Stimulated activated CD4-positive, alpha-beta T cell treated with anti-CD3 and anti-CD28 coated beads, Interleukin-12 subunit alpha, Interleukin-12 subunit beta, amount 100 ng/mL, for 4 hours (primary cell): ENCODE measurements at regions not wholly inside any gene's neighbourhood (a gene's known extent, or its start where the extent isn't known, plus 50 kb on each side); places are given as distances from the start of the nearest gene placed in this dataset.
"Not testable (repeated sequence)": the region's sequence is repeated elsewhere in the genome, so short reads cannot be mapped to it uniquely, and the experiment has no call there.

Source experiments
- DNase-seq: peaks from one replicate; pipeline ENCODE4 v3.0.0-alpha.2; 2020

GRCh38 chr4:114252499-114252898, 273.1 kb upstream of the ARSJ start:
- DNase-seq: no peak

GRCh38 chr4:114257501-114257900, 278.1 kb upstream of the ARSJ start:
- no peak for DNase-seq

GRCh38 chr4:114262421-114262820, 283.0 kb upstream of the ARSJ start:
- not testable (repeated sequence) for DNase-seq

GRCh38 chr4:114263233-114263632, 283.8 kb upstream of the ARSJ start:
- DNase-seq: no peak

- no peak for DNase-seq
Measured at GRCh38 chr4:114264452-114264851, 285.0 kb upstream of the ARSJ start.

- DNase-seq: no peak
Measured at GRCh38 chr4:114264877-114265291, 285.4 kb upstream of the ARSJ start.

- DNase-seq: no peak
Measured at GRCh38 chr4:114265342-114265741, 285.9 kb upstream of the ARSJ start.

GRCh38 chr4:114267976-114268375, 288.5 kb upstream of the ARSJ start:
- DNase-seq: no peak

- DNase-seq: no peak
Measured at GRCh38 chr4:114271031-114271430, 291.6 kb upstream of the ARSJ start.

GRCh38 chr4:114272226-114272625, 292.8 kb upstream of the ARSJ start:
- DNase-seq: no peak

- DNase-seq: no peak
Measured at GRCh38 chr4:114273238-114273637, 293.8 kb upstream of the ARSJ start.

GRCh38 chr4:114277690-114278089, 298.2 kb upstream of the ARSJ start:
- no peak for DNase-seq

GRCh38 chr4:114279066-114279465, 299.6 kb upstream of the ARSJ start:
- DNase-seq: no peak

- no peak for DNase-seq
Measured at GRCh38 chr4:114279711-114280110, 300.3 kb upstream of the ARSJ start.

GRCh38 chr4:114280645-114281044, 301.2 kb upstream of the ARSJ start:
- DNase-seq: no peak

GRCh38 chr4:114281164-114281960, 301.9 kb upstream of the ARSJ start:
- no peak for DNase-seq

- no peak for DNase-seq
Measured at GRCh38 chr4:114282937-114283336, 303.5 kb upstream of the ARSJ start.

- DNase-seq: no peak
Measured at GRCh38 chr4:114284629-114285028, 305.2 kb upstream of the ARSJ start.

GRCh38 chr4:114286262-114286810, 306.9 kb upstream of the ARSJ start:
- no peak for DNase-seq

GRCh38 chr4:114287079-114287696, 307.7 kb upstream of the ARSJ start:
- no peak for DNase-seq

GRCh38 chr4:114296126-114296525, 302.5 kb upstream of the UGT8 start:
- DNase-seq: no peak

- no peak for DNase-seq
Measured at GRCh38 chr4:114302472-114302871, 296.1 kb upstream of the UGT8 start.

GRCh38 chr4:114304046-114304445, 294.6 kb upstream of the UGT8 start:
- DNase-seq: no peak

GRCh38 chr4:114304567-114304966, 294.0 kb upstream of the UGT8 start:
- DNase-seq: no peak
